IPS DF 4.7 (cell line): ENCODE measurements at regions not wholly inside any gene's neighbourhood (a gene's known extent, or its start where the extent isn't known, plus 50 kb on each side); places are given as distances from the start of the nearest gene placed in this dataset.
"Not testable (repeated sequence)": the region's sequence is repeated elsewhere in the genome, so short reads cannot be mapped to it uniquely, and the experiment has no call there.

ENCODE experiments used
- DNase-seq: peaks from one replicate; pipeline ENCODE4 v3.0.0-alpha.2; 2013; ENCODE audit warnings: low spot score; ENCODE audit errors: extremely low read depth

GRCh38 chr7:156324201-156324600 lies 316.4 kb upstream of the RNF32 start:
- no peak for DNase-seq

- DNase-seq = not testable (repeated sequence)
Measured at GRCh38 chr7:156321430-156321829, 319.1 kb upstream of the RNF32 start.

- no peak for DNase-seq
Measured at GRCh38 chr7:156318926-156319325, 321.6 kb upstream of the RNF32 start.

DNA sequence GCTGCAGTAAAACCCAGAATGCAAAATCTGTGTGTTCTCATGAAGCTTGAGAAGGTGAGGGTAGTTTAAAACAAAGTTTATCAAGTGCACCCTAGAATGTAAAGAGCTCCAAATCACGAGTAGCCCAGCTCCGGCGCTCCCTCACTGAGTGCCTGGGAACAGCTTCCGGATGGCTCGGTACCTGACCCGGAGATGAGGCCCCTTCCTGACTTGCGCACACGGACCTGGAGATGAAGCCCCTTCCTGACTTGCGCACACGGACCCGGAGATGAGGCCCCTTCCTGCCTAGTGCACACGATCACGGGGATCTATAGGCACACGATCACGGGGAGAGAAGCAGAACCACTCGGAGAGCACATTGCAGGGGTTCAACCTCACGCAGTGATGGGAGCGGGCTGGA lies 322.1 kb upstream of the RNF32 start:
- DNase-seq = no peak

GRCh38 chr7:156309016-156309620 lies 331.5 kb upstream of the RNF32 start:
- no peak for DNase-seq

- DNase-seq = no peak
Measured at GRCh38 chr7:156307193-156307592, 333.4 kb upstream of the RNF32 start.

DNA sequence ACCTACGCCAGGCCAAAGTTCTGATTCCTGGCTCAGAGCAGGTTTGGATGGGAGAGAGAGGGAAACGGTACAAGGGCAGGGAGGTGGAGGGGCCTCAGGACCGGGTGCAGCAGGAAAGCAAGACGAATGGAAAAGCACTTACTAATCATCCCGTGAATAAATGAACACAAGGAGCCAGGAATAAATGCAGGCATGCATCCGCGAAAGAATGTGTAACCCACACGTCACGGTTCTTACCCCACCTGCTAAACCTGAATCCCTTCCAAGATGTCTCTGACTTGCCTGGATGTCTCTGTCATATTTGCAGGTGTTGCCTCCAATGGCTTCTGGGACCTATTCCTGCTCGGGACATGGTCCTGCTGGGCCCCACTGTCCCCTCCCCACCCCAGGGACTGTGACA lies 335.2 kb upstream of the RNF32 start:
- no peak for DNase-seq

DNA sequence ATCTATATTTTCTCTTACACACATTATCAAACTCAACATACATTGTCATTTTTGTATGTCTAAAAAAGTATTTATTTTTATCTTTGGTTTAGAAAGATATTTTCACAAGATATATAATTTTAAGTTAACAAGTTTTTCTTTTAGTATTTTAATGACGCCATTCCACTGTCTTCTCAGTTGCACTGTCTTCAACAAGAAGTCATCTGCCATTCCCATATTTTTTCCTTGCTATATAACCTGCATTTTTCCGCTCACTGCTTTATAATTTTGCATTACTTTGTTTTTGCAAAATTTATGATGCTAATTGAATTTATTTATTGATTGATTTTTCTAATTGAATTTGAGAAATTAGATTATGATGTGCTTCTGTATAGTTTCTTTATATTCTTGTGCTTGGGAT lies 357.8 kb upstream of the RNF32 start:
- no peak for DNase-seq

DNA sequence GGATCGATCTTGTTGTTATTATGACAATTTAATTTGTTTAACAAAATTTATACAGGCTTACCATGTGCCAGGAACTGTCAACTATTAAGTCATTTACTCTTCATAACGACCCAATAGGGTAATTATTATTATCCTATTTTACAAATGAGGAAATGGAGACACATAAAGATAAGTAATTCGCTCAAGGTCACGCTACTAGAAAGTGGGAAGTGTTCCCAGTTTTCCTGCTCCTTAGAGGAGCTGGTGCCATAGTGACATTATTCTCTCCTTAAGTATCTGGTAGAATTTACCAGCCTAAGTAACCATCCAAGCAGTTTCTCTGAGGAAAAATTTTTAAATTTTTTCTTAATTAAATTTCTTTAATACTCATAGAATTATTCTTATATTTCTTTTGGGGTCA lies 360.9 kb upstream of the RNF32 start:
- no peak for DNase-seq

DNA sequence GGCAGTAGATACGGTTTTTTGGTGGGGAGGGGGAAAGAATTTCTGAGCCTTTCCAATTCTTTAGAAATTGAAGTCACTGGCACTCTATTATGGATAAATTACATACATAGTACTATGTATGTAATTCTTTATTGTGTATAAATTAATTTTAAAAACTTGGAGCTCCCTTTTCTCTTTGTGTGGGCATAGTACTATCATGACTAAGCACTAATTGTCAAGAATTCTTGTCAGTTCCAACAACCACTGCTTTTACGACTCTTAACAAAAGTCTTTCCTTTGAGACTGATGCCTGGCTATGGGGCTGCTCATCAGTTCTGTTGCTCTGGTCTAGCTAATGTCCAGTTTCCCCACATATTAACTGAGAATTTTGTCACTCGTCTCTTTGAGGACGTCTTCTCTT lies 365.3 kb upstream of the RNF32 start:
- no peak for DNase-seq

- no peak for DNase-seq
Measured at GRCh38 chr7:156274557-156274956, 366.0 kb upstream of the RNF32 start.

GRCh38 chr7:156261581-156261980 lies 379.0 kb upstream of the RNF32 start:
- no peak for DNase-seq

DNA sequence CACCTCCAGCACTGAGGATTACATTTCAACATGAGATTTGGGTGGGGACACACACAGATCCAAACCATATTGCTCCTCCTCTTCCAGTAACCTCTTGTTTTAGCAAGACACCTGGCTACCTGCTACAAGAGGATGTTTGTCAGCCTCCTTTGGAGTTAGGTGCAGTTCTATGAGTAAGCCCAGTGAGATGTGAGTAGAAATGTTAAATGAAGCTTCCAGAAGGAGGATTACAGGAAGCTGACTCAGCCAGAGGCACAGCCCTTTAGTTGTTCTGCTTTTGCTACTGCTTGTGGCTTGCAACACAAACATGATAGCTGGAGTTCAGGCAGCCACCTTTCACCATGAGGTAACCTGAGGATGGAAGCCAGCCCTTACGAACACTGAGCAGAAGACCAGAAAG lies 382.7 kb upstream of the RNF32 start:
- DNase-seq = no peak

GRCh38 chr7:156255635-156256034 lies 384.9 kb upstream of the RNF32 start:
- DNase-seq = no peak

- no peak for DNase-seq
Measured at GRCh38 chr7:156251861-156252260, 388.7 kb upstream of the RNF32 start.

- DNase-seq = no peak
Measured at GRCh38 chr7:156240532-156240931, 400.0 kb upstream of the RNF32 start.

GRCh38 chr7:156238366-156239133 lies 402.0 kb upstream of the RNF32 start:
- DNase-seq = no peak

- DNase-seq = no peak
Measured at GRCh38 chr7:156237614-156238013, 403.0 kb upstream of the RNF32 start.

- no peak for DNase-seq
Measured at GRCh38 chr7:156236936-156237599, 403.5 kb upstream of the RNF32 start.

GRCh38 chr7:156236181-156236889 lies 404.2 kb upstream of the RNF32 start:
- no peak for DNase-seq

DNA sequence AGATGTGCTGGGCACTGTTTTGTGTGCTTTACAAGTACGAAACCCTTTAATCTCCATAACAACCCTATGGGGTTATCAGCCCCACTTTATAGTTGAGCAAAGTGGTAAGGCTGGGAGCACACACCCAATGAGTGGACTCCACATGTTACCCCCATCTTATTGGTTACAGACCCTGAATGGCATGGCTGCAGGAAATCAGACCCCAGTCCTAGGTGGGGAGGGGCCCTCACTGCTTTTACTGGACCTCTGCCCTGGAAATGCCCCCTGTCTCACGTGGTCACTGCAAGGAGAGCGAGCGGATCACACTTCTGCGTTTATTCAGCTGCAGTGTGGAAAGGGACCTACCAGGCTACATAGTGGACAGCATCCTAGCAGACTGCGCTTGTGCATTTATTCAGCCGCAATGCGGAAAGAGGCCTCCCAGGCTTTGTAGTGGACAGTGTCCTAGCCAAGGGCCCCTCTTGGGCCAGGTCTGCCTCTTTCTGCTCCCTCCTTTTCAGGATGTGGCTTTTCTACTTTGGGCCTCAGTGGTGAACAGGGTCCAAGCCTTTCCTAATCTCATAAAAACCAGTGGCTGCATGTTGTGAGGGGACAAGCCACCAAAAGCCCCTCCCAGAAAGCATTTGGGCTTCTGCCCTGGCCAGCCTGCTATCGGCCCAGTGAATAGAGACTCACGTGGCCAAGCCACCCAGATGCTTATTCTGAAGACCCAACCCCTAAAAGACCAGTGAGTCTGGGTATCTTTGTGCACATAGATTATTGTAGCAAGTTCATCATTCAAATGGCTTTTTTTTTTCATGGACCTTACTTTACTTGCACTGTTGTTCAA lies 405.7 kb upstream of the RNF32 start:
- no peak for DNase-seq
